Activated CD4-positive, alpha-beta memory T cell treated with anti-CD3 and anti-CD28 coated beads, Interleukin-2, amount 10 ng/mL, durations not matched to agents 7 days and 5 days (primary cell): ENCODE measurements at regions not wholly inside any gene's neighbourhood (a gene's known extent, or its start where the extent isn't known, plus 50 kb on each side); places are given as distances from the start of the nearest gene placed in this dataset.
"Not testable (repeated sequence)": the region's sequence is repeated elsewhere in the genome, so short reads cannot be mapped to it uniquely, and the experiment has no call there.

ENCODE experiments used
- CTCF ChIA-PET: fragments of 350-600 bp; sonication (Branson Sonifier 250); formaldehyde crosslinking; loops from one replicate; lab custom pipeline; 2021; ENCODE audit warnings: antibody characterized with exemption, inconsistent platforms; lab: Charles Lee
- POLR2A ChIA-PET: fragments of 350-600 bp; sonication (Branson Sonifier 250); formaldehyde crosslinking; loops from one replicate; lab custom pipeline; 2021; ENCODE audit warnings: antibody characterized with exemption; lab: Charles Lee
- DNase-seq: peaks from one replicate; pipeline ENCODE4 v3.0.0-alpha.2; 2020
- H3K27ac Mint-ChIP-seq: one replicate; pipeline ENCODE4 v1.8.0; 2021; ENCODE audit warnings: mild to moderate bottlenecking, mixed read lengths
- H3K27me3 Mint-ChIP-seq: one replicate; pipeline ENCODE4 v1.8.0; 2021; ENCODE audit warnings: mixed read lengths
- H3K36me3 Mint-ChIP-seq: one replicate; pipeline ENCODE4 v1.8.0; 2021; ENCODE audit warnings: low read depth, mixed read lengths
- H3K4me1 Mint-ChIP-seq: one replicate; pipeline ENCODE4 v1.8.0; 2021; ENCODE audit warnings: mixed read lengths
- H3K4me3 Mint-ChIP-seq: one replicate; pipeline ENCODE4 v1.8.0; 2021; ENCODE audit warnings: mild to moderate bottlenecking, mixed read lengths
- H3K9me3 Mint-ChIP-seq: one replicate; pipeline ENCODE4 v1.8.0; 2021; ENCODE audit warnings: mixed read lengths

GRCh38 chr13:54511366-54511765 lies 1482.8 kb downstream of the OLFM4 start:
- no peak for DNase-seq
- ChIA-PET CTCF (no interaction called here), POLR2A (no interaction called here)
- Mint-ChIP-seq H3K4me1 (no peaks in the 10 kb centered on the region), H3K36me3 (no peaks in the 10 kb centered on the region), H3K9me3 (peaks cover 2% of the 10 kb centered on the region), H3K27ac (no peak overlapping the region), H3K27me3 (no peaks in the 10 kb centered on the region), H3K4me3 (no peak overlapping the region)

- ChIA-PET CTCF (no interaction called here), POLR2A (no interaction called here)
- no peak for DNase-seq
- Mint-ChIP-seq H3K27ac (no peak overlapping the region), H3K9me3 (no peaks in the 10 kb centered on the region), H3K4me1 (no peaks in the 10 kb centered on the region), H3K27me3 (no peaks in the 10 kb centered on the region), H3K36me3 (no peaks in the 10 kb centered on the region), H3K4me3 (no peak overlapping the region)
Observed at GRCh38 chr13:54513254-54513653, 1484.6 kb downstream of the OLFM4 start.

- ChIA-PET POLR2A (no interaction called here), CTCF (no interaction called here)
- no peaks in the 10 kb centered on the region for H3K36me3 Mint-ChIP-seq
- no peak for DNase-seq
- no peak overlapping the region for H3K27ac Mint-ChIP-seq
- H3K4me1 Mint-ChIP-seq = no peaks in the 10 kb centered on the region
- H3K4me3 Mint-ChIP-seq = no peak overlapping the region
- no peaks in the 10 kb centered on the region for H3K27me3 Mint-ChIP-seq
- H3K9me3 Mint-ChIP-seq = peaks cover 6% of the 10 kb centered on the region
Observed at GRCh38 chr13:54536112-54536511, 1507.5 kb downstream of the OLFM4 start.

- Mint-ChIP-seq H3K27ac (no peak overlapping the region), H3K4me1 (no peaks in the 10 kb centered on the region), H3K27me3 (no peaks in the 10 kb centered on the region), H3K9me3 (peaks cover 3% of the 10 kb centered on the region), H3K36me3 (no peaks in the 10 kb centered on the region), H3K4me3 (no peak overlapping the region)
- CTCF ChIA-PET = no interaction called here
- POLR2A ChIA-PET = no interaction called here
- DNase-seq = no peak
Observed at GRCh38 chr13:54563286-54563685, 1534.7 kb downstream of the OLFM4 start.

GRCh38 chr13:54572037-54572436 lies 1543.4 kb downstream of the OLFM4 start:
- H3K4me1 Mint-ChIP-seq, H3K27me3 Mint-ChIP-seq, CTCF ChIA-PET, H3K27ac Mint-ChIP-seq, H3K36me3 Mint-ChIP-seq, POLR2A ChIA-PET, H3K9me3 Mint-ChIP-seq, H3K4me3 Mint-ChIP-seq, DNase-seq: not testable (repeated sequence)

GRCh38 chr13:54573186-54573585 lies 1544.6 kb downstream of the OLFM4 start:
- H3K4me1 Mint-ChIP-seq = no peaks in the 10 kb centered on the region
- H3K27ac Mint-ChIP-seq = no peak overlapping the region
- no peaks in the 10 kb centered on the region for H3K36me3 Mint-ChIP-seq
- H3K27me3 Mint-ChIP-seq = no peaks in the 10 kb centered on the region
- no peak overlapping the region for H3K4me3 Mint-ChIP-seq
- CTCF ChIA-PET = no interaction called here
- DNase-seq = no peak
- peaks cover 7% of the 10 kb centered on the region for H3K9me3 Mint-ChIP-seq
- POLR2A ChIA-PET = no interaction called here

- no peak overlapping the region for H3K4me3 Mint-ChIP-seq
- CTCF ChIA-PET = no interaction called here
- H3K27me3 Mint-ChIP-seq = no peaks in the 10 kb centered on the region
- H3K4me1 Mint-ChIP-seq = no peaks in the 10 kb centered on the region
- peaks cover 7% of the 10 kb centered on the region for H3K9me3 Mint-ChIP-seq
- POLR2A ChIA-PET = no interaction called here
- H3K27ac Mint-ChIP-seq = no peak overlapping the region
- H3K36me3 Mint-ChIP-seq = no peaks in the 10 kb centered on the region
- no peak for DNase-seq
Observed at GRCh38 chr13:54574791-54575190, 1546.2 kb downstream of the OLFM4 start.

- Mint-ChIP-seq H3K36me3 (no peaks in the 10 kb centered on the region), H3K4me1 (no peaks in the 10 kb centered on the region), H3K27ac (no peak overlapping the region), H3K4me3 (no peak overlapping the region), H3K27me3 (no peaks in the 10 kb centered on the region), H3K9me3 (peaks cover 6% of the 10 kb centered on the region)
- no peak for DNase-seq
- ChIA-PET POLR2A (no interaction called here), CTCF (no interaction called here)
Observed at GRCh38 chr13:54591540-54591939, 1562.9 kb downstream of the OLFM4 start.

- Mint-ChIP-seq H3K9me3 (peaks cover 6% of the 10 kb centered on the region), H3K27ac (no peak overlapping the region), H3K4me1 (no peaks in the 10 kb centered on the region), H3K4me3 (no peak overlapping the region), H3K27me3 (no peaks in the 10 kb centered on the region), H3K36me3 (no peaks in the 10 kb centered on the region)
- ChIA-PET CTCF (no interaction called here), POLR2A (no interaction called here)
- no peak for DNase-seq
Observed at GRCh38 chr13:54592201-54592600, 1563.6 kb downstream of the OLFM4 start.

- Mint-ChIP-seq H3K27me3 (no peaks in the 10 kb centered on the region), H3K4me3 (no peak overlapping the region), H3K36me3 (no peaks in the 10 kb centered on the region), H3K27ac (no peak overlapping the region), H3K9me3 (peaks cover 6% of the 10 kb centered on the region), H3K4me1 (no peaks in the 10 kb centered on the region)
- ChIA-PET POLR2A (no interaction called here), CTCF (no interaction called here)
- DNase-seq = no peak
Observed at GRCh38 chr13:54593504-54593903, 1564.9 kb downstream of the OLFM4 start.

- peaks cover 8% of the 10 kb centered on the region for H3K9me3 Mint-ChIP-seq
- no peak overlapping the region for H3K4me3 Mint-ChIP-seq
- H3K4me1 Mint-ChIP-seq = no peaks in the 10 kb centered on the region
- no peak for DNase-seq
- no peak overlapping the region for H3K27ac Mint-ChIP-seq
- H3K36me3 Mint-ChIP-seq = no peaks in the 10 kb centered on the region
- ChIA-PET POLR2A (interaction anchor here (0.6 kb wide), 1 partner anchor 11 kb away, joined by 3 read pairs; no protein-coding TSS in a partner anchor), CTCF (no interaction called here)
- no peaks in the 10 kb centered on the region for H3K27me3 Mint-ChIP-seq
Observed at GRCh38 chr13:54597540-54598088, 1569.0 kb downstream of the OLFM4 start.

GRCh38 chr13:54599413-54599812 lies 1570.8 kb downstream of the OLFM4 start:
- no peak overlapping the region for H3K4me3 Mint-ChIP-seq
- H3K4me1 Mint-ChIP-seq = no peaks in the 10 kb centered on the region
- no peak for DNase-seq
- peaks cover 7% of the 10 kb centered on the region for H3K9me3 Mint-ChIP-seq
- H3K36me3 Mint-ChIP-seq = no peaks in the 10 kb centered on the region
- CTCF ChIA-PET = no interaction called here
- POLR2A ChIA-PET = no interaction called here
- no peak overlapping the region for H3K27ac Mint-ChIP-seq
- no peaks in the 10 kb centered on the region for H3K27me3 Mint-ChIP-seq

- H3K9me3 Mint-ChIP-seq = peaks cover 6% of the 10 kb centered on the region
- no peak overlapping the region for H3K4me3 Mint-ChIP-seq
- no peaks in the 10 kb centered on the region for H3K4me1 Mint-ChIP-seq
- no peaks in the 10 kb centered on the region for H3K36me3 Mint-ChIP-seq
- ChIA-PET CTCF (no interaction called here), POLR2A (no interaction called here)
- DNase-seq = no peak
- no peaks in the 10 kb centered on the region for H3K27me3 Mint-ChIP-seq
- no peak overlapping the region for H3K27ac Mint-ChIP-seq
Observed at GRCh38 chr13:54606944-54607343, 1578.3 kb downstream of the OLFM4 start.

- Mint-ChIP-seq H3K27me3 (no peaks in the 10 kb centered on the region), H3K4me3 (no peak overlapping the region), H3K9me3 (peaks cover 6% of the 10 kb centered on the region), H3K27ac (no peak overlapping the region), H3K36me3 (no peaks in the 10 kb centered on the region), H3K4me1 (no peaks in the 10 kb centered on the region)
- no peak for DNase-seq
- POLR2A ChIA-PET = no interaction called here
- CTCF ChIA-PET = no interaction called here
Observed at GRCh38 chr13:54607421-54607820, 1578.8 kb downstream of the OLFM4 start.
